K562 (cell line): ENCODE measurements at regions not wholly inside any gene's neighbourhood (a gene's known extent, or its start where the extent isn't known, plus 50 kb on each side); places are given as distances from the start of the nearest gene placed in this dataset.

ENCODE experiments used
- ATAC-seq: fragments of 200-7000 bp; cut with Tn5 transposase; 3 replicates; pipeline ENCODE4 v1.9.1; 2020; ENCODE audit warnings: moderate library complexity
- BruUV-seq: library from RNA; stranded (reverse); fragments of 400-500 nt; replicated peaks from 2 replicates; lab custom pipeline; 2021; lab: Mats Ljungman, UMichigan
- CTCF ChIA-PET: fragments of 300-600 bp; formaldehyde crosslinking; extraction: SDS; loops from one replicate; lab custom pipeline; 2021; ENCODE audit warnings: low intra/inter-chr PET ratio; lab: Yijun Ruan, JAX
- POLR2A ChIA-PET: fragments of 300-600, 350-650 bp; sonication (Branson Sonifier 250); formaldehyde crosslinking; extraction: SDS; loops from one replicate; lab custom pipeline; 2021; ENCODE audit warnings: antibody characterized with exemption, inconsistent platforms; lab: Yijun Ruan, JAX
- DNase-seq, 4 experiments: peaks; one replicate each; pipeline versions ENCODE4 v3.0.0 to v3.0.0-alpha.2; 2011 to 2018; ENCODE audit warnings: low spot score in 3 of 4, mixed read lengths in 3 of 4; ENCODE audit errors: extremely low read depth in 1 of 4
- FAIRE-seq: peaks from 2 replicates; lab custom pipeline; 2011; peaks lifted over from hg19 to GRCh38; lab: Jason Lieb, UNC
- H2AFZ ChIP-seq: 2 replicates; pipeline ENCODE4 v1.6.0; 2011; ENCODE audit warnings: low read depth, low read length, control low read depth, inconsistent platforms
- H3K27ac ChIP-seq: fragments of 200-600 bp; 3 replicates; pipeline ENCODE4 v1.8.0; 2011; ENCODE audit warnings: low read depth, mild to moderate bottlenecking, control low read depth, inconsistent platforms, low read length, moderate library complexity, mixed read lengths; ENCODE audit errors: extremely low read depth
- H3K27me3 ChIP-seq, 2 experiments: fragments of 300-600 bp in 1 of 2; 2 replicates in 1 of 2; 3 replicates in 1 of 2; pipeline versions ENCODE4 v1.6.0 to v1.8.0; 2011; ENCODE audit warnings: inconsistent platforms in 2 of 2, low read length in 2 of 2, mild to moderate bottlenecking in 1 of 2, mixed read lengths in 1 of 2, moderate library complexity in 1 of 2; ENCODE audit not compliant: control insufficient read depth in 2 of 2, insufficient read depth in 2 of 2
- H3K36me3 ChIP-seq: fragments of 300-600 bp; 3 replicates; pipeline ENCODE4 v1.8.0; 2011; ENCODE audit warnings: mild to moderate bottlenecking, low read length, inconsistent platforms; ENCODE audit not compliant: control insufficient read depth, insufficient read depth
- H3K4me1 ChIP-seq, 2 experiments: fragments of 200-600 bp in 1 of 2; replicated peaks in 1 of 2; 2 replicates in 1 of 2; 3 replicates in 1 of 2; pipeline versions ENCODE4 v1.5.1 to v1.8.0; 2011; ENCODE audit warnings: inconsistent platforms in 2 of 2, low read length in 2 of 2, mild to moderate bottlenecking in 1 of 2, mixed read lengths in 1 of 2, moderate library complexity in 1 of 2; ENCODE audit not compliant: control insufficient read depth in 2 of 2, insufficient read depth in 2 of 2
- H3K4me2 ChIP-seq: 2 replicates; pipeline ENCODE4 v1.6.1; 2011; ENCODE audit warnings: low read length, control low read depth, inconsistent platforms, mixed read lengths; ENCODE audit not compliant: insufficient read depth
- H3K4me3 ChIP-seq: fragments of 200-600 bp; sonication (generic), shearing (Covaris generic); 2 replicates; pipeline ENCODE4 v1.5.1; 2016; ENCODE audit warnings: control low read depth, inconsistent platforms
- H3K79me2 ChIP-seq: fragments of 200-600 bp; 3 replicates; pipeline ENCODE4 v1.8.0; 2011; ENCODE audit warnings: low read length, inconsistent platforms; ENCODE audit not compliant: control insufficient read depth, insufficient read depth
- H3K9ac ChIP-seq, 2 experiments: 2 replicates each; pipeline versions ENCODE4 v1.6.0 to v1.6.1; 2011; ENCODE audit warnings: low read depth in 2 of 2, low read length in 2 of 2, control low read depth in 1 of 2, inconsistent platforms in 1 of 2, mild to moderate bottlenecking in 1 of 2, mixed read lengths in 1 of 2; ENCODE audit not compliant: insufficient read depth in 1 of 2
- H3K9me1 ChIP-seq: one replicate; pipeline ENCODE4 v1.6.0; 2011; ENCODE audit warnings: inconsistent platforms, mild to moderate bottlenecking, low read length, moderate library complexity; ENCODE audit not compliant: control insufficient read depth, insufficient read depth
- H3K9me3 ChIP-seq: replicated peaks from 2 replicates; pipeline ENCODE4 v1.5.1; 2011; ENCODE audit warnings: low read depth, low read length, inconsistent platforms; ENCODE audit not compliant: control insufficient read depth, insufficient read depth
- H4K20me1 ChIP-seq: replicated peaks from 2 replicates; pipeline ENCODE4 v1.6.1; 2011; ENCODE audit warnings: low read length, inconsistent platforms, mixed read lengths; ENCODE audit not compliant: control insufficient read depth, insufficient read depth
- BRD9 ChIP-seq: fragments of 450-650 bp; IDR thresholded peaks from 2 replicates; pipeline ENCODE4 v1.6.1; 2018; ENCODE audit warnings: low read depth; ENCODE audit not compliant: partially characterized antibody
- JUND ChIP-seq, 2 experiments: IDR thresholded peaks; 2 replicates in 1 of 2; 3 replicates in 1 of 2; pipeline ENCODE4 v1.6.1; 2011; ENCODE audit warnings: borderline replicate concordance in 2 of 2, low read depth in 2 of 2, low read length in 2 of 2, improper control_type of control experiment in 1 of 2, missing biosample characterization in 1 of 2, missing genetic modification characterization in 1 of 2, missing genetic modification reagents in 1 of 2
- RAD21 ChIP-seq, 2 experiments: fragments of 250-450 bp in 1 of 2; fragments of 450-650 bp in 1 of 2; sonication (Bioruptor Pico) in 1 of 2; formaldehyde crosslinking in 1 of 2; IDR thresholded peaks in 1 of 2; conservative IDR thresholded peaks in 1 of 2; 2 replicates each; pipeline versions ENCODE4 v1.4.0 to v1.8.0; 2020 to 2022; ENCODE audit warnings: mild to moderate bottlenecking in 2 of 2, moderate library complexity in 1 of 2
- SMAD1 ChIP-seq: fragments of 150-350 bp; IDR thresholded peaks from 2 replicates; pipeline ENCODE4 v1.6.1; 2014; ENCODE audit warnings: low read length, low read depth; ENCODE audit not compliant: partially characterized antibody
- WGBS: fragments of 100-300 bp; shearing (Covaris generic); methylation state at CpG from one replicate; pipeline ENCODE4 v1.1.6; 2016; ENCODE audit warnings: low coverage, mixed read lengths; ENCODE audit not compliant: insufficient coverage; ENCODE audit errors: missing lambda C conversion rate; 5-methylcytosine and 5-hydroxymethylcytosine counted together
- in situ Hi-C: fragments of 300-500 bp; cut with MboI; formaldehyde crosslinking; loops from 4 replicates; pipeline ENCODE4 v1.15.0; 2018; ENCODE audit warnings: inconsistent platforms, mixed read lengths
- intact Hi-C: fragments of 100-400 bp; cut with micrococcal nuclease; formaldehyde crosslinking; loops from 2 replicates; pipeline ENCODE4 v1.14.2; 2022
- TF ChIP-seq, protein P1 (sequence below), 2 experiments: fragments of 450-650 bp; IDR thresholded peaks; 2 replicates each; pipeline ENCODE4 v1.6.1; 2018; ENCODE audit warnings: mild to moderate bottlenecking in 2 of 2, low read depth in 1 of 2; ENCODE audit not compliant: partially characterized antibody in 2 of 2
- TF ChIP-seq, protein P2 (sequence below): sonication (generic); formaldehyde crosslinking; IDR thresholded peaks from 2 replicates; pipeline ENCODE4 v1.9.0; 2022; ENCODE audit warnings: mild to moderate bottlenecking, missing genetic modification reagents
- TF ChIP-seq, protein P3 (sequence below), 3 experiments: IDR thresholded peaks in 2 of 3; conservative IDR thresholded peaks in 1 of 3; 2 replicates each; pipeline ENCODE4 v1.5.1; 2011 to 2012; ENCODE audit warnings: low read length in 3 of 3, mild to moderate bottlenecking in 3 of 3, control low read depth in 2 of 3, improper control_type of control experiment in 1 of 3, inconsistent platforms in 1 of 3, low read depth in 1 of 3, mixed read lengths in 1 of 3, moderate library complexity in 1 of 3; ENCODE audit not compliant: insufficient read depth in 2 of 3
- TF ChIP-seq, protein P4 (sequence below): fragments of 200-400 bp; formaldehyde crosslinking; IDR thresholded peaks from 2 replicates; pipeline ENCODE4 v1.6.1; 2017; ENCODE audit warnings: mild to moderate bottlenecking, low read depth, low read length, moderate library complexity
- TF ChIP-seq, protein P5 (sequence below): fragments of 250-450 bp; sonication (Bioruptor Pico); IDR thresholded peaks from 2 replicates; pipeline ENCODE4 v1.8.0; 2022; ENCODE audit warnings: inconsistent platforms, mild to moderate bottlenecking, moderate library complexity, borderline replicate concordance

DNA sequence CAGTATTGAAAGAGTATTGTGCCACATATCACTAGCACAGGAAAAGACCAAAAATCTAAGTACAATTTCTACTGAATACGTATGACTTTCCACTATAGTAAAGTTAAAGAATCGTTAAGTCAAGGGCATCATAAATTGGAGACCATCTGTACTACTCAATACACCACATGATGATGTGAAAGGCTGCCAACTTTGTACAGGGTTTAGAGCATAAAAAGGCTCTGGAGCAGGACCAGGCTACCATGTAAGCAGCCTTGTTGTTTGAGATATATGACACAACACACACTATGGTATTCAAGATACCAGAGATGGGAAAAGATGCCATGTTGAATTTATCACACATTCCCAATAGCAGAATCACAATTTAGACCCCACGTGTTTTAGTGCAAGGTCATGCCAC, 294.9 kb upstream of the TRPC5 start (continued):
- TF ChIP-seq, protein P1, sequence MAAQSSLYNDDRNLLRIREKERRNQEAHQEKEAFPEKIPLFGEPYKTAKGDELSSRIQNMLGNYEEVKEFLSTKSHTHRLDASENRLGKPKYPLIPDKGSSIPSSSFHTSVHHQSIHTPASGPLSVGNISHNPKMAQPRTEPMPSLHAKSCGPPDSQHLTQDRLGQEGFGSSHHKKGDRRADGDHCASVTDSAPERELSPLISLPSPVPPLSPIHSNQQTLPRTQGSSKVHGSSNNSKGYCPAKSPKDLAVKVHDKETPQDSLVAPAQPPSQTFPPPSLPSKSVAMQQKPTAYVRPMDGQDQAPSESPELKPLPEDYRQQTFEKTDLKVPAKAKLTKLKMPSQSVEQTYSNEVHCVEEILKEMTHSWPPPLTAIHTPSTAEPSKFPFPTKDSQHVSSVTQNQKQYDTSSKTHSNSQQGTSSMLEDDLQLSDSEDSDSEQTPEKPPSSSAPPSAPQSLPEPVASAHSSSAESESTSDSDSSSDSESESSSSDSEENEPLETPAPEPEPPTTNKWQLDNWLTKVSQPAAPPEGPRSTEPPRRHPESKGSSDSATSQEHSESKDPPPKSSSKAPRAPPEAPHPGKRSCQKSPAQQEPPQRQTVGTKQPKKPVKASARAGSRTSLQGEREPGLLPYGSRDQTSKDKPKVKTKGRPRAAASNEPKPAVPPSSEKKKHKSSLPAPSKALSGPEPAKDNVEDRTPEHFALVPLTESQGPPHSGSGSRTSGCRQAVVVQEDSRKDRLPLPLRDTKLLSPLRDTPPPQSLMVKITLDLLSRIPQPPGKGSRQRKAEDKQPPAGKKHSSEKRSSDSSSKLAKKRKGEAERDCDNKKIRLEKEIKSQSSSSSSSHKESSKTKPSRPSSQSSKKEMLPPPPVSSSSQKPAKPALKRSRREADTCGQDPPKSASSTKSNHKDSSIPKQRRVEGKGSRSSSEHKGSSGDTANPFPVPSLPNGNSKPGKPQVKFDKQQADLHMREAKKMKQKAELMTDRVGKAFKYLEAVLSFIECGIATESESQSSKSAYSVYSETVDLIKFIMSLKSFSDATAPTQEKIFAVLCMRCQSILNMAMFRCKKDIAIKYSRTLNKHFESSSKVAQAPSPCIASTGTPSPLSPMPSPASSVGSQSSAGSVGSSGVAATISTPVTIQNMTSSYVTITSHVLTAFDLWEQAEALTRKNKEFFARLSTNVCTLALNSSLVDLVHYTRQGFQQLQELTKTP (IDR thresholded peaks at IDR 0.05; ENCODE audit: low read depth in 1 of 2, partially characterized antibody in 2 of 2) = no peak
- TF ChIP-seq, protein P2, sequence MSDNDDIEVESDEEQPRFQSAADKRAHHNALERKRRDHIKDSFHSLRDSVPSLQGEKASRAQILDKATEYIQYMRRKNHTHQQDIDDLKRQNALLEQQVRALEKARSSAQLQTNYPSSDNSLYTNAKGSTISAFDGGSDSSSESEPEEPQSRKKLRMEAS (CRISPR knock-in tag) = no peak

DNA sequence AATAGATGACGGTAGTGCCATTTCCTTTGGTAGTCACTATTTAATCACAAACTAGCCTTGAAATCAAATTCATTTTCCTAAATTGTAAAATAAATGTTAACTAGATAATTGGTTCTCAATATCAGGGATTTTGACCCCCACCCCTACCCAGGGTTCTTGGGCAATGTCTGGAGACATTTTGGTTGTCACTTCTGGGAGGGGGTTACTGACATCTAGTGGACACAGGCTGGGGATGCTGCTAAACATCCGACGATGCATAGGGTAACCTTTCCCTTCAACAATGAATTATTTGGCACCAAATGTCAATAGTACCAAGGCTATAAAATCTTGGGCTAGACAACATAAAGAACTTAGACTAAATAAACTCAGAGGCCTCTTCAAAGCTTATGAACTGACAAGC, 285.8 kb upstream of the TRPC5 start:
- no TSS peak for BruUV-seq
- intact Hi-C loops = no loop called here
- H3K4me3 ChIP-seq = no peak overlapping the region
- DNase-seq = peak in 3 of 4 experiments; percentile 3 to 6 (median 4)
- no peaks in the 10 kb centered on the region for H4K20me1 ChIP-seq
- H3K9me1 ChIP-seq = no peaks in the 10 kb centered on the region
- no peak for ATAC-seq
- H3K4me2 ChIP-seq = no peak overlapping the region
- FAIRE-seq = no peak
- CTCF ChIA-PET = no interaction called here
- no peak overlapping the region for H2AFZ ChIP-seq
- POLR2A ChIA-PET = no interaction called here
- H3K27ac ChIP-seq = no peak overlapping the region
- H3K79me2 ChIP-seq = no peaks in the 10 kb centered on the region
- in situ Hi-C loops = no loop called here
- WGBS = 6% methylated on average over 3 of the region's 3 CpGs
- no peaks in the 10 kb centered on the region for H3K27me3 ChIP-seq
- H3K9ac ChIP-seq = no peak overlapping the region
- H3K4me1 ChIP-seq = no peaks in the 10 kb centered on the region
- no peaks in the 10 kb centered on the region for H3K36me3 ChIP-seq
- no peaks in the 10 kb centered on the region for H3K9me3 ChIP-seq
- TF ChIP-seq, protein P3, sequence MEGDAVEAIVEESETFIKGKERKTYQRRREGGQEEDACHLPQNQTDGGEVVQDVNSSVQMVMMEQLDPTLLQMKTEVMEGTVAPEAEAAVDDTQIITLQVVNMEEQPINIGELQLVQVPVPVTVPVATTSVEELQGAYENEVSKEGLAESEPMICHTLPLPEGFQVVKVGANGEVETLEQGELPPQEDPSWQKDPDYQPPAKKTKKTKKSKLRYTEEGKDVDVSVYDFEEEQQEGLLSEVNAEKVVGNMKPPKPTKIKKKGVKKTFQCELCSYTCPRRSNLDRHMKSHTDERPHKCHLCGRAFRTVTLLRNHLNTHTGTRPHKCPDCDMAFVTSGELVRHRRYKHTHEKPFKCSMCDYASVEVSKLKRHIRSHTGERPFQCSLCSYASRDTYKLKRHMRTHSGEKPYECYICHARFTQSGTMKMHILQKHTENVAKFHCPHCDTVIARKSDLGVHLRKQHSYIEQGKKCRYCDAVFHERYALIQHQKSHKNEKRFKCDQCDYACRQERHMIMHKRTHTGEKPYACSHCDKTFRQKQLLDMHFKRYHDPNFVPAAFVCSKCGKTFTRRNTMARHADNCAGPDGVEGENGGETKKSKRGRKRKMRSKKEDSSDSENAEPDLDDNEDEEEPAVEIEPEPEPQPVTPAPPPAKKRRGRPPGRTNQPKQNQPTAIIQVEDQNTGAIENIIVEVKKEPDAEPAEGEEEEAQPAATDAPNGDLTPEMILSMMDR (IDR thresholded peaks at IDR 0.05 in 2 of 3, conservative IDR thresholded peaks at IDR 0.05 in 1 of 3; ENCODE audit: insufficient read depth in 2 of 3, low read depth in 1 of 3, low read length in 3 of 3) = peak in 2 of 3 experiments; percentile 9 to 23; a peak in 2 of 6 replicates
- no peak for TF ChIP-seq SMAD1
- no peak for TF ChIP-seq BRD9
- TF ChIP-seq, protein P4, sequence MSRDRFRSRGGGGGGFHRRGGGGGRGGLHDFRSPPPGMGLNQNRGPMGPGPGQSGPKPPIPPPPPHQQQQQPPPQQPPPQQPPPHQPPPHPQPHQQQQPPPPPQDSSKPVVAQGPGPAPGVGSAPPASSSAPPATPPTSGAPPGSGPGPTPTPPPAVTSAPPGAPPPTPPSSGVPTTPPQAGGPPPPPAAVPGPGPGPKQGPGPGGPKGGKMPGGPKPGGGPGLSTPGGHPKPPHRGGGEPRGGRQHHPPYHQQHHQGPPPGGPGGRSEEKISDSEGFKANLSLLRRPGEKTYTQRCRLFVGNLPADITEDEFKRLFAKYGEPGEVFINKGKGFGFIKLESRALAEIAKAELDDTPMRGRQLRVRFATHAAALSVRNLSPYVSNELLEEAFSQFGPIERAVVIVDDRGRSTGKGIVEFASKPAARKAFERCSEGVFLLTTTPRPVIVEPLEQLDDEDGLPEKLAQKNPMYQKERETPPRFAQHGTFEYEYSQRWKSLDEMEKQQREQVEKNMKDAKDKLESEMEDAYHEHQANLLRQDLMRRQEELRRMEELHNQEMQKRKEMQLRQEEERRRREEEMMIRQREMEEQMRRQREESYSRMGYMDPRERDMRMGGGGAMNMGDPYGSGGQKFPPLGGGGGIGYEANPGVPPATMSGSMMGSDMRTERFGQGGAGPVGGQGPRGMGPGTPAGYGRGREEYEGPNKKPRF = no peak
- TF ChIP-seq, protein P5, sequence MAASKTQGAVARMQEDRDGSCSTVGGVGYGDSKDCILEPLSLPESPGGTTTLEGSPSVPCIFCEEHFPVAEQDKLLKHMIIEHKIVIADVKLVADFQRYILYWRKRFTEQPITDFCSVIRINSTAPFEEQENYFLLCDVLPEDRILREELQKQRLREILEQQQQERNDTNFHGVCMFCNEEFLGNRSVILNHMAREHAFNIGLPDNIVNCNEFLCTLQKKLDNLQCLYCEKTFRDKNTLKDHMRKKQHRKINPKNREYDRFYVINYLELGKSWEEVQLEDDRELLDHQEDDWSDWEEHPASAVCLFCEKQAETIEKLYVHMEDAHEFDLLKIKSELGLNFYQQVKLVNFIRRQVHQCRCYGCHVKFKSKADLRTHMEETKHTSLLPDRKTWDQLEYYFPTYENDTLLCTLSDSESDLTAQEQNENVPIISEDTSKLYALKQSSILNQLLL = no peak
- no peak for TF ChIP-seq JUND (IDR thresholded peaks at IDR 0.05; ENCODE audit: borderline replicate concordance, low read depth, low read length)
- TF ChIP-seq JUND (tag; IDR thresholded peaks at IDR 0.05; ENCODE audit: borderline replicate concordance, low read depth, low read length) = no peak
- TF ChIP-seq RAD21 (CRISPR knock-in tag; conservative IDR thresholded peaks at IDR 0.05 in 1 of 2, IDR thresholded peaks at IDR 0.05 in 1 of 2) = 0 out of 4 replicates have a peak, but pooled peaks of 1 of the 2 experiments have one; percentile 21
